Testis (tissue), 2 donors: ENCODE measurements at regions not wholly inside any gene's neighbourhood (a gene's known extent, or its start where the extent isn't known, plus 50 kb on each side); places are given as distances from the start of the nearest gene placed in this dataset.

Experiments
- CTCF ChIP-seq, 3 experiments: fragments of 450-650 bp in 2 of 3; fragments of 200-600 bp in 1 of 3; sonication (generic) in 1 of 3; IDR thresholded peaks; one replicate each; pipeline ENCODE4 v1.5.1; 2016 to 2019; ENCODE audit warnings: antibody characterized with exemption in 3 of 3, mild to moderate bottlenecking in 2 of 3, moderate library complexity in 1 of 3
- POLR2A ChIP-seq: fragments of 450-650 bp; IDR thresholded peaks from one replicate; pipeline ENCODE4 v1.6.1; 2017; ENCODE audit warnings: antibody characterized with exemption, mild to moderate bottlenecking, moderate library complexity

- TF ChIP-seq CTCF (IDR thresholded peaks at IDR 0.05) (peak in 2 of 3 experiments; percentile 31 to 52), POLR2A (no peak)
Observed at GRCh38 chr18:29892960-29893558, 1149.5 kb downstream of the DSC3 start.
